ENCODE measurements at regions not wholly inside any gene's neighbourhood (a gene's known extent, or its start where the extent isn't known, plus 50 kb on each side); places are given as distances from the start of the nearest gene placed in this dataset.
A peak's percentile ranks its signal among the peaks of the same experiment; 100 is the strongest.

- no peak overlapping the region for H2AFZ ChIP-seq (ENCODE audit: low read length)
- H3K27ac ChIP-seq (ENCODE audit: insufficient read depth, low read length) = no peak overlapping the region
- no peaks in the 10 kb centered on the region for H3K79me2 ChIP-seq (ENCODE audit: control insufficient read depth, insufficient read depth, low read length)
- no peak overlapping the region for H3K4me3 ChIP-seq (replicated peaks in 1 of 4; ENCODE audit: control extremely low read depth in 1 of 4, insufficient read depth in 1 of 4, low read depth in 3 of 4, low read length in 4 of 4)
- no peaks in the 10 kb centered on the region for H3K27me3 ChIP-seq (ENCODE audit: control insufficient read depth, insufficient read depth, low read length)
- H3K36me3 ChIP-seq (ENCODE audit: control insufficient read depth, insufficient read depth, low read length) = no peaks in the 10 kb centered on the region
- DNase-seq (ENCODE audit: low read depth in 2 of 2) = no peak
- no peak overlapping the region for H3K9ac ChIP-seq (ENCODE audit: insufficient read depth, low read length)
- H3K4me1 ChIP-seq (ENCODE audit: control insufficient read depth, extremely low read depth, insufficient read depth, low read length) = peaks cover 2% of the 10 kb centered on the region
- H3K9me3 ChIP-seq (ENCODE audit: control insufficient read depth, insufficient read depth, low read depth, low read length) = no peaks in the 10 kb centered on the region
- no peak overlapping the region for H3K4me2 ChIP-seq (ENCODE audit: extremely low read depth, insufficient read depth, low read length)
- H4K20me1 ChIP-seq (ENCODE audit: control insufficient read depth, extremely low read depth, insufficient read depth, low read length) = no peaks in the 10 kb centered on the region
- TF ChIP-seq EZH2 (IDR thresholded peaks at IDR 0.05; ENCODE audit: low read length, missing control alignments) = no peak
- no peak for TF ChIP-seq CTCF (conservative IDR thresholded peaks at IDR 0.05 in 1 of 2, IDR thresholded peaks at IDR 0.05 in 1 of 2; ENCODE audit: low read depth in 1 of 2, low read length in 2 of 2)
Measured at GRCh38 chr5:158175934-158176481, 317.1 kb upstream of the CLINT1 start.

GRCh38 chr5:158174918-158175851 is 316.2 kb upstream of the CLINT1 start:
- Histone ChIP-seq H3K36me3 (ENCODE audit: control insufficient read depth, insufficient read depth, low read length) (no peaks in the 10 kb centered on the region), H2AFZ (ENCODE audit: low read length) (no peak overlapping the region), H3K4me2 (ENCODE audit: extremely low read depth, insufficient read depth, low read length) (no peak overlapping the region), H3K27ac (ENCODE audit: insufficient read depth, low read length) (no peak overlapping the region), H3K9ac (ENCODE audit: insufficient read depth, low read length) (no peak overlapping the region), H3K27me3 (ENCODE audit: control insufficient read depth, insufficient read depth, low read length) (no peaks in the 10 kb centered on the region), H4K20me1 (ENCODE audit: control insufficient read depth, extremely low read depth, insufficient read depth, low read length) (no peaks in the 10 kb centered on the region), H3K9me3 (ENCODE audit: control insufficient read depth, insufficient read depth, low read depth, low read length) (no peaks in the 10 kb centered on the region), H3K4me3 (replicated peaks in 1 of 4; ENCODE audit: control extremely low read depth in 1 of 4, insufficient read depth in 1 of 4, low read depth in 3 of 4, low read length in 4 of 4) (no peak overlapping the region), H3K4me1 (ENCODE audit: control insufficient read depth, extremely low read depth, insufficient read depth, low read length) (peaks cover 2% of the 10 kb centered on the region), H3K79me2 (ENCODE audit: control insufficient read depth, insufficient read depth, low read length) (no peaks in the 10 kb centered on the region)
- TF ChIP-seq CTCF (conservative IDR thresholded peaks at IDR 0.05 in 1 of 2, IDR thresholded peaks at IDR 0.05 in 1 of 2; ENCODE audit: low read depth in 1 of 2, low read length in 2 of 2) (peak; percentile 89 to 98), EZH2 (IDR thresholded peaks at IDR 0.05; ENCODE audit: low read length, missing control alignments) (no peak)
- DNase-seq (ENCODE audit: low read depth in 2 of 2) = peak; percentile 43 to 78

GRCh38 chr5:158174026-158174425 is 315.1 kb upstream of the CLINT1 start:
- Histone ChIP-seq H4K20me1 (ENCODE audit: control insufficient read depth, extremely low read depth, insufficient read depth, low read length) (no peaks in the 10 kb centered on the region), H3K4me1 (ENCODE audit: control insufficient read depth, extremely low read depth, insufficient read depth, low read length) (peaks cover 2% of the 10 kb centered on the region), H2AFZ (ENCODE audit: low read length) (no peak overlapping the region), H3K27ac (ENCODE audit: insufficient read depth, low read length) (no peak overlapping the region), H3K79me2 (ENCODE audit: control insufficient read depth, insufficient read depth, low read length) (no peaks in the 10 kb centered on the region), H3K27me3 (ENCODE audit: control insufficient read depth, insufficient read depth, low read length) (no peaks in the 10 kb centered on the region), H3K4me2 (ENCODE audit: extremely low read depth, insufficient read depth, low read length) (no peak overlapping the region), H3K9me3 (ENCODE audit: control insufficient read depth, insufficient read depth, low read depth, low read length) (no peaks in the 10 kb centered on the region), H3K9ac (ENCODE audit: insufficient read depth, low read length) (no peak overlapping the region), H3K36me3 (ENCODE audit: control insufficient read depth, insufficient read depth, low read length) (no peaks in the 10 kb centered on the region), H3K4me3 (replicated peaks in 1 of 4; ENCODE audit: control extremely low read depth in 1 of 4, insufficient read depth in 1 of 4, low read depth in 3 of 4, low read length in 4 of 4) (no peak overlapping the region)
- DNase-seq (ENCODE audit: low read depth in 2 of 2) = no peak
- TF ChIP-seq EZH2 (IDR thresholded peaks at IDR 0.05; ENCODE audit: low read length, missing control alignments) (no peak), CTCF (conservative IDR thresholded peaks at IDR 0.05 in 1 of 2, IDR thresholded peaks at IDR 0.05 in 1 of 2; ENCODE audit: low read depth in 1 of 2, low read length in 2 of 2) (no peak)
